ENCODE measurements at regions not wholly inside any gene's neighbourhood (a gene's known extent, or its start where the extent isn't known, plus 50 kb on each side); places are given as distances from the start of the nearest gene placed in this dataset.

GRCh38 chr3:168498194-168498593, 402.5 kb upstream of the GOLIM4 start:
- TF ChIP-seq EZH2 (IDR thresholded peaks at IDR 0.05; ENCODE audit: borderline replicate concordance, low read length), result no peak
- TF ChIP-seq, protein P1, sequence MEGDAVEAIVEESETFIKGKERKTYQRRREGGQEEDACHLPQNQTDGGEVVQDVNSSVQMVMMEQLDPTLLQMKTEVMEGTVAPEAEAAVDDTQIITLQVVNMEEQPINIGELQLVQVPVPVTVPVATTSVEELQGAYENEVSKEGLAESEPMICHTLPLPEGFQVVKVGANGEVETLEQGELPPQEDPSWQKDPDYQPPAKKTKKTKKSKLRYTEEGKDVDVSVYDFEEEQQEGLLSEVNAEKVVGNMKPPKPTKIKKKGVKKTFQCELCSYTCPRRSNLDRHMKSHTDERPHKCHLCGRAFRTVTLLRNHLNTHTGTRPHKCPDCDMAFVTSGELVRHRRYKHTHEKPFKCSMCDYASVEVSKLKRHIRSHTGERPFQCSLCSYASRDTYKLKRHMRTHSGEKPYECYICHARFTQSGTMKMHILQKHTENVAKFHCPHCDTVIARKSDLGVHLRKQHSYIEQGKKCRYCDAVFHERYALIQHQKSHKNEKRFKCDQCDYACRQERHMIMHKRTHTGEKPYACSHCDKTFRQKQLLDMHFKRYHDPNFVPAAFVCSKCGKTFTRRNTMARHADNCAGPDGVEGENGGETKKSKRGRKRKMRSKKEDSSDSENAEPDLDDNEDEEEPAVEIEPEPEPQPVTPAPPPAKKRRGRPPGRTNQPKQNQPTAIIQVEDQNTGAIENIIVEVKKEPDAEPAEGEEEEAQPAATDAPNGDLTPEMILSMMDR (IDR thresholded peaks at IDR 0.05; ENCODE audit: low read length), result no peak
- Histone ChIP-seq H3K27ac (ENCODE audit: low read depth, low read length, poor library complexity, severe bottlenecking) (no peak overlapping the region), H3K9ac (ENCODE audit: low read length) (no peak overlapping the region), H3K9me2 (ENCODE audit: low read depth, low read length) (no peaks in the 10 kb centered on the region), H3F3A (ENCODE audit: insufficient read depth, low read length) (no peaks in the 10 kb centered on the region), H3K9me3 (ENCODE audit: low read length) (no peaks in the 10 kb centered on the region), H2AFZ (ENCODE audit: low read length) (no peak overlapping the region), H3K4me2 (ENCODE audit: low read length) (no peak overlapping the region), H3K36me3 (ENCODE audit: insufficient read depth, low read length) (no peaks in the 10 kb centered on the region), H4K20me1 (ENCODE audit: insufficient read depth, low read length) (no peaks in the 10 kb centered on the region), H3K79me2 (ENCODE audit: insufficient read depth, low read length) (no peaks in the 10 kb centered on the region), H3K4me1 (ENCODE audit: insufficient read depth, low read length, severe bottlenecking) (no peaks in the 10 kb centered on the region), H3K27me3 (ENCODE audit: insufficient read depth, low read length) (no peaks in the 10 kb centered on the region), H3K4me3 (ENCODE audit: low read depth, low read length, poor library complexity, severe bottlenecking) (no peak overlapping the region)

- Histone ChIP-seq H3K27ac (ENCODE audit: low read depth, low read length, poor library complexity, severe bottlenecking) (no peak overlapping the region), H3K4me1 (ENCODE audit: insufficient read depth, low read length, severe bottlenecking) (no peaks in the 10 kb centered on the region), H3K9me3 (ENCODE audit: low read length) (no peaks in the 10 kb centered on the region), H3K9ac (ENCODE audit: low read length) (no peak overlapping the region), H3K9me2 (ENCODE audit: low read depth, low read length) (no peaks in the 10 kb centered on the region), H3K4me3 (ENCODE audit: low read depth, low read length, poor library complexity, severe bottlenecking) (no peak overlapping the region), H4K20me1 (ENCODE audit: insufficient read depth, low read length) (no peaks in the 10 kb centered on the region), H3F3A (ENCODE audit: insufficient read depth, low read length) (no peaks in the 10 kb centered on the region), H3K4me2 (ENCODE audit: low read length) (no peak overlapping the region), H2AFZ (ENCODE audit: low read length) (no peak overlapping the region), H3K27me3 (ENCODE audit: insufficient read depth, low read length) (no peaks in the 10 kb centered on the region), H3K36me3 (ENCODE audit: insufficient read depth, low read length) (no peaks in the 10 kb centered on the region), H3K79me2 (ENCODE audit: insufficient read depth, low read length) (no peaks in the 10 kb centered on the region)
- no peak for TF ChIP-seq EZH2 (IDR thresholded peaks at IDR 0.05; ENCODE audit: borderline replicate concordance, low read length)
- TF ChIP-seq, protein P1 (IDR thresholded peaks at IDR 0.05; ENCODE audit: low read length), result no peak
Observed at GRCh38 chr3:168497741-168498140, 402.0 kb upstream of the GOLIM4 start.

DNA sequence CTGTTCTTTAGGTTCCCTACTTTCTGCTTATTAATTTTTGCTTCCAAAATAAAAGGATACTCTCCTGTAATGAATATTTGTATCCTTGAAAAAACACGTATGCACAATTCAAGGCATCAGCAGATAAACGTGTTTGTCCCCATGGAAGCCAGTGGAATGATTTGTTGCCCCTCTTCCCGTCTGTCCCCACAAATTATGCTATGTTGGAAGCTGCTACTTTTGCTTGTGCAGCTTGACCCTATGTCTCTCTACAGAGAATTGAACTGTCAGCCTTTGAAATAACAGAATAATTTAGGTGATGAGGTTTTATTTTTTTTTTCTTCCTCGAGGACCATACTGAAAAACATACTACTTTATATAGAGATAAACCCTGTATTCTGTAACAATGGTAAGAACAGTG, 401.5 kb upstream of the GOLIM4 start:
- H3K9me2 ChIP-seq (ENCODE audit: low read depth, low read length), result no peaks in the 10 kb centered on the region
- no peaks in the 10 kb centered on the region for H3K9me3 ChIP-seq (ENCODE audit: low read length)
- no peaks in the 10 kb centered on the region for H3K79me2 ChIP-seq (ENCODE audit: insufficient read depth, low read length)
- no peak overlapping the region for H3K9ac ChIP-seq (ENCODE audit: low read length)
- no peak overlapping the region for H3K27ac ChIP-seq (ENCODE audit: low read depth, low read length, poor library complexity, severe bottlenecking)
- no peak overlapping the region for H3K4me2 ChIP-seq (ENCODE audit: low read length)
- no peaks in the 10 kb centered on the region for H3F3A ChIP-seq (ENCODE audit: insufficient read depth, low read length)
- no peak for TF ChIP-seq EZH2 (IDR thresholded peaks at IDR 0.05; ENCODE audit: borderline replicate concordance, low read length)
- TF ChIP-seq, protein P1 (IDR thresholded peaks at IDR 0.05; ENCODE audit: low read length), result no peak
- no peak overlapping the region for H2AFZ ChIP-seq (ENCODE audit: low read length)
- no peaks in the 10 kb centered on the region for H3K27me3 ChIP-seq (ENCODE audit: insufficient read depth, low read length)
- no peaks in the 10 kb centered on the region for H3K4me1 ChIP-seq (ENCODE audit: insufficient read depth, low read length, severe bottlenecking)
- H3K36me3 ChIP-seq (ENCODE audit: insufficient read depth, low read length), result no peaks in the 10 kb centered on the region
- no peak overlapping the region for H3K4me3 ChIP-seq (ENCODE audit: low read depth, low read length, poor library complexity, severe bottlenecking)
- no peaks in the 10 kb centered on the region for H4K20me1 ChIP-seq (ENCODE audit: insufficient read depth, low read length)
